ENCODE measurements at regions not wholly inside any gene's neighbourhood (a gene's known extent, or its start where the extent isn't known, plus 50 kb on each side); places are given as distances from the start of the nearest gene placed in this dataset.

- TF ChIP-seq EZH2 (IDR thresholded peaks at IDR 0.05; ENCODE audit: insufficient read depth, poor library complexity, severe bottlenecking) (no peak), EZH2phosphoT487 (IDR thresholded peaks at IDR 0.05; ENCODE audit: insufficient read depth, low read depth) (no peak)
These were observed 59.4 kb upstream of the HAAO start for GRCh38 chr2:42851740-42852250.
